ENCODE measurements at regions not wholly inside any gene's neighbourhood (a gene's known extent, or its start where the extent isn't known, plus 50 kb on each side); places are given as distances from the start of the nearest gene placed in this dataset.

DNA sequence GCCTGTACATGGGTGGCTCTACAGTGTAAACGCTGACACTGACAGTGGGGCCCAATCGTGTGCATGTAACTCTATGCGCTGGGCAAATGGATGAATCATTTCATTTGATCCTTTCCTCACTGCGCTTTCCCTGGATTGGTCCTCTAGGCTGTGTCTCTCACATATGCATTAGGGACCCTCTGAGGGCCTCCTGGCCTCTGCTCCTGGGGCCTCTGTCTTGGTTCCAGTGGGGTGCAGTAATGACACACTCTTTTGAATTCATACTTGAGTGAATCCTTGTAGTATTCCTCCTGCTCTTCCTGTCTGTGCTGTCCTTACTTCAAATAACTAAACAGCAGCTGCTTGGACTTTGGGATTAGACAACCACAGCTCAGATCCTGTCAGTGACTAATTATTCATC, 176.5 kb upstream of the ADO start:
- DNase-seq, result no peak
- no peak overlapping the region for H3K4me3 Mint-ChIP-seq
- TF ChIP-seq, protein P1, sequence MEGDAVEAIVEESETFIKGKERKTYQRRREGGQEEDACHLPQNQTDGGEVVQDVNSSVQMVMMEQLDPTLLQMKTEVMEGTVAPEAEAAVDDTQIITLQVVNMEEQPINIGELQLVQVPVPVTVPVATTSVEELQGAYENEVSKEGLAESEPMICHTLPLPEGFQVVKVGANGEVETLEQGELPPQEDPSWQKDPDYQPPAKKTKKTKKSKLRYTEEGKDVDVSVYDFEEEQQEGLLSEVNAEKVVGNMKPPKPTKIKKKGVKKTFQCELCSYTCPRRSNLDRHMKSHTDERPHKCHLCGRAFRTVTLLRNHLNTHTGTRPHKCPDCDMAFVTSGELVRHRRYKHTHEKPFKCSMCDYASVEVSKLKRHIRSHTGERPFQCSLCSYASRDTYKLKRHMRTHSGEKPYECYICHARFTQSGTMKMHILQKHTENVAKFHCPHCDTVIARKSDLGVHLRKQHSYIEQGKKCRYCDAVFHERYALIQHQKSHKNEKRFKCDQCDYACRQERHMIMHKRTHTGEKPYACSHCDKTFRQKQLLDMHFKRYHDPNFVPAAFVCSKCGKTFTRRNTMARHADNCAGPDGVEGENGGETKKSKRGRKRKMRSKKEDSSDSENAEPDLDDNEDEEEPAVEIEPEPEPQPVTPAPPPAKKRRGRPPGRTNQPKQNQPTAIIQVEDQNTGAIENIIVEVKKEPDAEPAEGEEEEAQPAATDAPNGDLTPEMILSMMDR (IDR thresholded peaks at IDR 0.05), result no peak
- H3K9me3 Mint-ChIP-seq, result no peaks in the 10 kb centered on the region
- no peaks in the 10 kb centered on the region for H3K27me3 Mint-ChIP-seq (ENCODE audit: low read depth, poor library complexity)
- peak overlapping the region; percentile 22 for H3K27ac Mint-ChIP-seq
- no peaks in the 10 kb centered on the region for H3K36me3 Mint-ChIP-seq (ENCODE audit: low read depth)
- H3K4me1 Mint-ChIP-seq, result peaks cover 35% of the 10 kb centered on the region

DNA sequence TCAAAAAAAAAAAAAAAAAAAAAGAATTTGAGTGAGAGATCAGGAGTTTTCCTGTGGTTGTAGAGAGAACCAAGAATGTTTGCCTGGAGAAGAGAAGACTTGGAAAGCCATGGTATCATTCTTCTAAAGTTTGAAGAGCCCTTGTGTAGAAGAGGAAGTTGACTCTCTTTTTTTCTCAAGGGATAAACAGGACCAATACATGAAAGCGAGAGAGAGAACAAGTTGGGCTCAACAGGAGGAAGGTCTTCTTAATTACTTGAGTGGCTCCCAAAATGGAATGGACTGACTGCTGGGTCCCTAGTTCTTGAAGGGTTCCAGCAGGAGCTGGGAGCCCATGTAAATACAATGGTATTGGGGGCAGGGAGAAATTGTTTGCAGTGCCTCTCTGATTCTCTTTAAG, 173.3 kb upstream of the ADO start:
- no peak overlapping the region for H3K4me3 Mint-ChIP-seq
- H3K27me3 Mint-ChIP-seq (ENCODE audit: low read depth, poor library complexity), result peaks cover 4% of the 10 kb centered on the region
- H3K36me3 Mint-ChIP-seq (ENCODE audit: low read depth), result no peaks in the 10 kb centered on the region
- TF ChIP-seq, protein P1 (IDR thresholded peaks at IDR 0.05), result no peak
- H3K27ac Mint-ChIP-seq, result no peak overlapping the region
- H3K9me3 Mint-ChIP-seq, result no peaks in the 10 kb centered on the region
- peaks cover 20% of the 10 kb centered on the region for H3K4me1 Mint-ChIP-seq
- no peak for DNase-seq

DNA sequence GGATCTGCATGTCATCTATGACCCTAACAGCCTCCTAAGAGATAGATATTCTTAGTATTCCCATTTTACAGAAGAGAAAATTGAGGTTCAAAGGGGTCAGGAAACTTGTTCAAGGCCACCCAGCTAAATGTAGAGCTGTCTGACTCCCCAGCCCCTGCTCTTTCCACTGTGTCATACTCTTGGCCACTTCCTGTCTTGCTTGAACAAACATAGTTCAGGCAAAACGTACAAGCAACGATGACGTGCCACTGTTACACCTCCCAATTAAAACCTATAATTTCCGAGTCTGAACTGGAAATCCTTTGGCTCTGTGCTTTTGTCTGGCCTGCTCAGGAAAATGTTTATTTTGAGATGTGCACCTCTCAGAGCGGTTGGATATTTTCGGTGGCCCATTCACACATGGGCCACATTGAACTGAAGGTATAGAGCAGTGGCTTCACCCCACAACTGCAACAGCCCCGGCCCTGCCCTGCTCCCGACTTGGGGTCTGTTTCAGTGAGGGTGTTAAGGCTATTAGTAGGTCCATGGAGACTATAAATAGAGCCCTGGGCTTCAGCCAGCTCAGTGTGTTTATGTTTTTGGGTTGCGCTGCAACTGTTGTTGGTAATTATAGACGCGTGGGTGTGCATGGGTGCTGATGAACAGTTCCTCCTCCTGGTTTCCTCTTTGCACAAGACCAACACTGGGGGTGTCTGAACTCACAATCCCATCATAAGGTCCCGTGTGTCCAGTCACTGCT, 172.3 kb upstream of the ADO start:
- TF ChIP-seq, protein P1 (IDR thresholded peaks at IDR 0.05), result no peak
- Mint-ChIP-seq H3K36me3 (ENCODE audit: low read depth) (no peaks in the 10 kb centered on the region), H3K27ac (no peak overlapping the region), H3K27me3 (ENCODE audit: low read depth, poor library complexity) (peaks cover 4% of the 10 kb centered on the region), H3K4me1 (peaks cover 10% of the 10 kb centered on the region), H3K4me3 (no peak overlapping the region), H3K9me3 (no peaks in the 10 kb centered on the region)
- no peak for DNase-seq

DNA sequence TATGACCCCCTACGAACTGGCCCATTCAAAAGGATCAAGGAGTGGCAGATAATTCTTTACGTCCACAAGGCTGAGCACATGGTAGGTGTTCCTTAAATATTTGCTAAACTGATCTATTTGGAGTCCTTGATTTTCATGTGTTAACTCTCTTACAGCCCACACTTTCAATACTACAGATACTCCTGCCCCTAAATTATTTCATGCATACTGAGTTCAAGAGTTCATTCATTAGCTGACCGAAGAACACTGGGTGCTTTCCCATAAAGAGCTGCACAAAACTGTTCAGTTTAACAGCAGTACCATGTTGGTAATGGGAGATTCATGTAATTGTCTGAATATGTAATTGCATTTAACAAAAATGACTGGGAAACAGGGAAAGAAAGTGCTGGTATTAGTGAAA, 170.5 kb upstream of the ADO start:
- no peak for DNase-seq
- H3K36me3 Mint-ChIP-seq (ENCODE audit: low read depth), result no peaks in the 10 kb centered on the region
- no peaks in the 10 kb centered on the region for H3K4me1 Mint-ChIP-seq
- TF ChIP-seq, protein P1 (IDR thresholded peaks at IDR 0.05), result no peak
- H3K27me3 Mint-ChIP-seq (ENCODE audit: low read depth, poor library complexity), result peaks cover 7% of the 10 kb centered on the region
- H3K27ac Mint-ChIP-seq, result no peak overlapping the region
- H3K9me3 Mint-ChIP-seq, result no peaks in the 10 kb centered on the region
- H3K4me3 Mint-ChIP-seq, result no peak overlapping the region

DNA sequence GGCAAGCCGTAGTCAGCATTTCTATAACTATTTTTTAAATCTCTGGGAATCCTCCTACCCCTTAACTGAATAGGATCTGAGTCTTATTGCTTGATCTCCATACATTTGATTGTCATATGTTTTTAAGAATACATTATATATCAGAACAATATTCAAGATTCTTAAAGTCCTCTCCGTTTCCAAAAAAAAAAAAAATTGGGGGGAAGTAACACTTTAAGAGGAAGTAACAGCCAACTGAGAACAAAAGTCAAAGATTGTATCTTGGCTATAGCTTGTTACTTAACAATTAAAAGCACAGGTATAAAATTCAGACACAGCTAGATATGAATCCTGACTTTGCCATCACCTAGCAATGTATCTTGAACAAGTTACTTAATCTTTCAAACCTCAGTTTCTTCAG, 169.9 kb upstream of the ADO start:
- no peak overlapping the region for H3K27ac Mint-ChIP-seq
- H3K27me3 Mint-ChIP-seq (ENCODE audit: low read depth, poor library complexity), result peaks cover 9% of the 10 kb centered on the region
- H3K4me3 Mint-ChIP-seq, result no peak overlapping the region
- H3K36me3 Mint-ChIP-seq (ENCODE audit: low read depth), result no peaks in the 10 kb centered on the region
- H3K9me3 Mint-ChIP-seq, result no peaks in the 10 kb centered on the region
- no peaks in the 10 kb centered on the region for H3K4me1 Mint-ChIP-seq
- TF ChIP-seq, protein P1 (IDR thresholded peaks at IDR 0.05), result no peak
- no peak for DNase-seq

DNA sequence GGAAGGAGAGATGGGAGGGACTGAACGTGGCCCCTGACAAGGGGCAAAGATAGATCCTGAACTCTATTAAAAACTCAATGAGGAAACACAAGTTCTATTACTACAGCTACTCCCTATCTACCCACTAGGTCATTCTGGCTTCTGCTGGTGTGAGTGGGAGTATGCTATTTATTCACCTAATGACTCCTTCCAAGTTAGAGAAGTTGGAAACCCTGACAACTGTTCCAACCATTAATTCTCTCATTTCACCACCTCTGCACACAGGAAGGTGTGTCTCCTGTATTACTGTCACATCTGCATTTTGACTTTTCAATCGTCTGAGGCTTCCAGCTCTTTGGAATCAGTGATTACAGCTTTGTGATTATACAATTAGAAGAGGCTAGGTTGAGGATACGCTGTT, 169.4 kb upstream of the ADO start:
- Mint-ChIP-seq H3K4me1 (no peaks in the 10 kb centered on the region), H3K9me3 (no peaks in the 10 kb centered on the region), H3K4me3 (no peak overlapping the region), H3K27ac (no peak overlapping the region), H3K27me3 (ENCODE audit: low read depth, poor library complexity) (peaks cover 11% of the 10 kb centered on the region), H3K36me3 (ENCODE audit: low read depth) (no peaks in the 10 kb centered on the region)
- no peak for DNase-seq
- TF ChIP-seq, protein P1 (IDR thresholded peaks at IDR 0.05), result no peak
